ENCODE measurements at regions not wholly inside any gene's neighbourhood (a gene's known extent, or its start where the extent isn't known, plus 50 kb on each side); places are given as distances from the start of the nearest gene placed in this dataset.

DNA sequence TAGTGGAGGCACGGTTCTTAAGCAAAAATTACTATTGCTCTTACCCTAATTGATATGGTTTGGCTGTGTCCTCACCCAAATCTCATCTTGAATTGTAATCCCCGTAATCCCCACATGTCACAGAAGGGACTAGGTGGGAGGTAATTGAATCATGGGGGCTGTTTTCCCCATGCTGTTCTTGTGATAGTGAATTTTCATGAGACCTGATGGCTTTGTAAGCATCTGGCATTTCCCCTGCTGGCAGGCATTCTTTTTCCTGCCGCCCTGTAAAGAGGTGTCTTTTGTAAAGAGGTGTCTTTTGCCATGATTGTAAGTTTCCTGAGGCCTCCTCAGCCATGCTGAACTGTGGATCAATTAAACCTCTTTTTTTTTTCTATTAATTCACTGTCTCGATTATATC, 1691.8 kb upstream of the SLC39A10 start:
- TF ChIP-seq CTCF (IDR thresholded peaks at IDR 0.05; ENCODE audit: low read depth, low read length) (no peak), EZH2phosphoT487 (IDR thresholded peaks at IDR 0.05; ENCODE audit: low read depth) (no peak)
